ENCODE measurements at regions not wholly inside any gene's neighbourhood (a gene's known extent, or its start where the extent isn't known, plus 50 kb on each side); places are given as distances from the start of the nearest gene placed in this dataset.

GRCh38 chr14:61894452-61895077 is 132.3 kb downstream of the SNAPC1 start:
- DNase-seq = peak; percentile 4

DNA sequence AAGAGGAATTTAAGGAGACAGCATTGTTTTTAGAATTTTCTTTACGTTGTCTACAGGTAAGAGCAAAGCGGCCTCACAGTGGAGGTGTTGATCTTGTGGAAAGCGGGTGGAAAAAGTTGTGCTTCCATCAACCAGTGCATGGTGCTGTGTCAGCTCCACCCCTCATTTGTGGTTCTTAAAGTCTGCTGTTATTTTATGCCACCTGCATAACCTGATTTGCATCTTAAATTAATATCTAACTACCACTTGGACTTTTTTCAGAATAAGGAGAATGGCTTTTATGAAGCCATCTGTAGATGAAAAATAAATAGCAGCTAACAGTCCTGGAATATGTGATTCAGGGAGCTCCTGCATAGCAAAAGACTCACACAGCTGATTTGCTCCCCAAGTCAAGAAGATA is 135.1 kb downstream of the SNAPC1 start:
- no peak for DNase-seq

- DNase-seq = no peak
These were observed 136.3 kb downstream of the SNAPC1 start for GRCh38 chr14:61898568-61898967.

DNA sequence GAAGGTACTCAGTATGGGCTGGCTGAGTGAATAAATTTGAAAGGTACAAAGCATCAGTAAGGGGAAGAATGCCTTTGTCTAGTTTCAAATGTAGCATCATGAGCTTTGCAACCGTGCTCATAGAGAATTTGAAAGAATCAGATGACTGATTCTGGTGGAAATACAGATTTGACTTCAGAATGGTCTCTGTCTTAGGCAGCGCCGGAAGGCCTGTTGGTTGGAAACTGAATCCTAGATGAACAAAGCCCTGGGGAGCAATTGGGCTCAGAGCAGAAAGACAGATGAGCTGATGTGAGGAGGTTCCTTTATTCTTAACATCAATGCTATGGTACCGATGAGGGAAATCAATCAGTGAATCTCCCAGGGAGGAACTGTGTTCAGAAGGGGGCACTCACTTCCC is 137.3 kb downstream of the SNAPC1 start:
- no peak for DNase-seq

DNA sequence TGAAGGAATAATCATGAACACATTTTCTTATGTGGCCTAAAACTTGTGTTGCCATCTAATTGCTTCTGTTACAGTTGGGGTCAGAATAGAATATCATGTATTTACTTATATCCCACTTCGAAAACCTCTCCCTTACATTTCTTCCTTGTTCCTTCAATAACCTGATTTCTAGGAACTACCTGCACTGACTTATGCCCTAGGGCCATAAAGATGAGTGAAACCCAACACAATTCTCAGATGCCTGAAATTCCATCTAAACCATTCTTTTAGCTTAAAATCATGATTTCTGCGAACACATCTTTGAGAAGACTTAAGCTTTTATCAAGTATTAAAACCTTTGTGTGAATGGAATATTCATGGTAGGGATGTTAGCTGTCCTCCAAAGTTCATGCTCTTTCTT is 142.7 kb downstream of the SNAPC1 start:
- no peak for DNase-seq

- no peak for DNase-seq
These were observed 149.4 kb downstream of the SNAPC1 start for GRCh38 chr14:61911574-61911973.

- no peak for DNase-seq
These were observed 156.8 kb downstream of the SNAPC1 start for GRCh38 chr14:61918998-61919397.

GRCh38 chr14:61923348-61923747 is 161.1 kb downstream of the SNAPC1 start:
- no peak for DNase-seq

- no peak for DNase-seq
These were observed 162.8 kb downstream of the SNAPC1 start for GRCh38 chr14:61925043-61925442.

- no peak for DNase-seq
These were observed 163.7 kb downstream of the SNAPC1 start for GRCh38 chr14:61925732-61926435.

DNA sequence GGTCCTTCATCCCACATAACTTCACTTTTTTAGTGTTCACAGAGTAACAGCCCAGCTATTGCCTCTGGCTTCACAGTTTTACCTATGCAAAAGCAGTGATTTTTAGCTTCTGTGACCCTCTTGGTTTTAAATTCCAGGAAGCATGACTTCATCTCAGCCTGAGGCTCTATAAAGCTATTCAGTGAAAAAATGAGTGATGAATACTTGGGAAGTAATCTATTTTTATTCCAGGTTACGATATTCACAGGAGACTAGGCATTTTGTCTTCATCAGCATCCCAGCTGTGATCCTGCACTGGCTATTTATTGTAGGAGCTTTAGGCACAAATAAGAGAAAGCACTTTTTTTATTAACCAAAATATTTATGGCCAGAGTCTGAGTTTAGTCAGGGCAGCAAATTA is 164.8 kb downstream of the SNAPC1 start:
- DNase-seq = no peak

DNA sequence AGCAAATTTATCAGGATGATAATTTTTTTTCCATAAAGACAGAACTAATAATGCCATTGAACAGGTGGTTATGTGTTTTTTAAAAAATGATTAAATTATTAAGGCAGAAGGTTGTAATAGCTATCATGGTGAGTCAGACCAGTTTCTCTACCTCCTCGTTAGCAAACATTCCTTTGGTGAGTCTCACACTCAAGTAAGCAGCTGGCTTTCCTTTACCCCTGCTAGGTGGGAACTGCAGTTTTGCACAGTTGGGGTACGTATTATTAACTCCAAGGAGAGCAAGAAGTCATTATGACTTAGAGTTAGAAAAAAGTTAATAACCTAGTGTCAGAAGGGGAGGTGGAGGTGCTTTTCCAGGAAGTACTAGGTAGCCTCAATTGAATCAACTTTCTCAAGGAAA is 165.3 kb downstream of the SNAPC1 start:
- no peak for DNase-seq

GRCh38 chr14:61928300-61928699 is 166.1 kb downstream of the SNAPC1 start:
- DNase-seq = no peak

GRCh38 chr14:61928701-61929100 is 166.5 kb downstream of the SNAPC1 start:
- DNase-seq = no peak

DNA sequence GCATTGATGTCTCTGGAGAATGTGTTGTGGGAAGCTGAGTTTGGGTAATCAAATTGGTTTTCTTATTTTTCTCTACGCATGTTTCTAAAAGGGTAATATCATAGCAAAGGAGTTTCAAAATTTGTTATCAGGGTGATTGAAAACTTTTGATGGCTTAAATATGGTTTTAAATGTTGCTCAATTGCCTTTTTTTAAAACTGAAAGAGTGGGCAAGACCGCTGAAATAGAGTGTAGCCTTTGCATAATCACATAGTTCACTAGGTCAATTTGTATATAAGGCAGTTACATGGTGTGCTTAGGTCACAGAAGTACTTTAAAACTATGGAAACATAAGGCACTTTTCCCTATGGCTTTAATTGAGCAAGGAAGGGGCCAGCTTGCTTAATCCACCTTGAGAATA is 167.4 kb downstream of the SNAPC1 start:
- DNase-seq = no peak

GRCh38 chr14:61930101-61930857 is 168.1 kb downstream of the SNAPC1 start:
- DNase-seq = no peak

GRCh38 chr14:61932974-61933373 is 170.8 kb downstream of the SNAPC1 start:
- no peak for DNase-seq

- no peak for DNase-seq
These were observed 172.2 kb downstream of the SNAPC1 start for GRCh38 chr14:61934385-61934784.

- no peak for DNase-seq
These were observed 177.6 kb downstream of the SNAPC1 start for GRCh38 chr14:61939776-61940175.

- DNase-seq = no peak
These were observed 178.6 kb downstream of the SNAPC1 start for GRCh38 chr14:61940666-61941420.

- no peak for DNase-seq
These were observed 179.4 kb downstream of the SNAPC1 start for GRCh38 chr14:61941421-61942150.

- no peak for DNase-seq
These were observed 186.2 kb downstream of the SNAPC1 start for GRCh38 chr14:61948376-61948775.

GRCh38 chr14:61950340-61950739 is 188.1 kb downstream of the SNAPC1 start:
- no peak for DNase-seq

Measured in central memory CD4-positive, alpha-beta T cell (primary cell).